HepG2 (cell line): ENCODE measurements at regions not wholly inside any gene's neighbourhood (a gene's known extent, or its start where the extent isn't known, plus 50 kb on each side); places are given as distances from the start of the nearest gene placed in this dataset.

Source experiments
- ATAC-seq: fragments of 200-7000 bp; cut with Tn5 transposase; 3 replicates; pipeline ENCODE4 v1.9.1; 2020; ENCODE audit warnings: mild to moderate bottlenecking, moderate library complexity
- BruUV-seq: library from RNA; stranded (reverse); fragments of 400-500 nt; replicated peaks from 2 replicates; lab custom pipeline; 2021; lab: Mats Ljungman, UMichigan
- CTCF ChIA-PET: fragments of 300-600 bp; formaldehyde crosslinking; extraction: SDS; loops from one replicate; lab custom pipeline; 2021; ENCODE audit warnings: low total read pairs, inconsistent platforms, low intra/inter-chr PET ratio; lab: Yijun Ruan, JAX
- POLR2A ChIA-PET: fragments of 350-600 bp; sonication (Branson Sonifier 250); formaldehyde crosslinking; loops from one replicate; lab custom pipeline; 2020; ENCODE audit warnings: antibody characterized with exemption, inconsistent platforms; lab: Yijun Ruan, JAX
- DNase-seq: peaks from one replicate; pipeline ENCODE4 v3.0.0-alpha.2; 2015; ENCODE audit warnings: low spot score
- FAIRE-seq: peaks from 3 replicates; lab custom pipeline; 2011; peaks lifted over from hg19 to GRCh38; lab: Jason Lieb, UNC
- H2AFZ ChIP-seq: one replicate; pipeline ENCODE4 v1.6.1; 2011; ENCODE audit warnings: low read length, inconsistent platforms
- H3K27ac ChIP-seq: fragments of 300-600 bp; 3 replicates; pipeline ENCODE4 v1.8.0; 2011; ENCODE audit warnings: mixed run types, mild to moderate bottlenecking, mixed read lengths, low read length, inconsistent platforms; ENCODE audit not compliant: insufficient read depth; ENCODE audit errors: extremely low read length
- H3K27me3 ChIP-seq, 2 experiments: fragments of 200-600 bp in 1 of 2; 2 replicates in 1 of 2; 3 replicates in 1 of 2; pipeline versions ENCODE4 v1.6.0 to v1.8.0; 2011; ENCODE audit warnings: low read length in 2 of 2, mild to moderate bottlenecking in 2 of 2, moderate library complexity in 2 of 2, inconsistent platforms in 1 of 2; ENCODE audit not compliant: insufficient read depth in 2 of 2, control insufficient read depth in 1 of 2
- H3K36me3 ChIP-seq, 2 experiments: fragments of 200-600 bp in 1 of 2; replicated peaks in 1 of 2; 2 replicates in 1 of 2; 3 replicates in 1 of 2; pipeline versions ENCODE4 v1.5.1 to v1.8.0; 2011; ENCODE audit warnings: low read length in 2 of 2, inconsistent platforms in 1 of 2; ENCODE audit not compliant: insufficient read depth in 2 of 2, control insufficient read depth in 1 of 2
- H3K4me1 ChIP-seq: 2 replicates; pipeline ENCODE4 v1.5.1; 2012; ENCODE audit warnings: low read length, inconsistent platforms; ENCODE audit not compliant: insufficient read depth
- H3K4me2 ChIP-seq: 2 replicates; pipeline ENCODE4 v1.6.0; 2011; ENCODE audit warnings: low read depth, low read length, inconsistent platforms
- H3K4me3 ChIP-seq, 3 experiments: fragments of 200-600 bp in 1 of 3; sonication (generic), shearing (Covaris generic) in 1 of 3; replicated peaks in 1 of 3; 2 replicates each; pipeline ENCODE4 v1.5.1; 2011 to 2016; ENCODE audit warnings: low read length in 3 of 3, inconsistent platforms in 2 of 3, low read depth in 2 of 3, mild to moderate bottlenecking in 2 of 3, control low read depth in 1 of 3, mixed read lengths in 1 of 3; ENCODE audit not compliant: insufficient read depth in 1 of 3
- H3K79me2 ChIP-seq: one replicate; pipeline ENCODE4 v1.6.1; 2011; ENCODE audit warnings: low read length, inconsistent platforms; ENCODE audit not compliant: insufficient read depth
- H3K9ac ChIP-seq: 2 replicates; pipeline ENCODE4 v1.6.0; 2011; ENCODE audit warnings: mild to moderate bottlenecking, low read depth, low read length, inconsistent platforms; ENCODE audit not compliant: insufficient read depth
- H3K9me3 ChIP-seq: 2 replicates; pipeline ENCODE4 v1.5.1; 2012; ENCODE audit warnings: mild to moderate bottlenecking, low read length
- H4K20me1 ChIP-seq: 2 replicates; pipeline ENCODE4 v1.6.0; 2011; ENCODE audit warnings: inconsistent platforms, mild to moderate bottlenecking, low read length, moderate library complexity; ENCODE audit not compliant: insufficient read depth
- DBP ChIP-seq: sonication (generic); formaldehyde crosslinking; IDR thresholded peaks from 2 replicates; pipeline ENCODE4 v1.4.0; 2020; ENCODE audit warnings: missing genetic modification reagents; ENCODE audit errors: not compliant biosample characterization
- NFKB2 ChIP-seq: sonication (generic); formaldehyde crosslinking; IDR thresholded peaks from 2 replicates; pipeline ENCODE4 v1.4.0; 2020; ENCODE audit warnings: missing genetic modification reagents, borderline replicate concordance
- NR1H2 ChIP-seq: sonication (generic); formaldehyde crosslinking; IDR thresholded peaks from 2 replicates; pipeline ENCODE4 v1.8.1; 2022; ENCODE audit warnings: low read depth, missing genetic modification reagents, borderline replicate concordance
- SOX6 ChIP-seq, 2 experiments: fragments of 450-650 bp in 1 of 2; sonication (generic) in 1 of 2; formaldehyde crosslinking in 1 of 2; IDR thresholded peaks; 2 replicates each; pipeline versions ENCODE4 v1.4.0 to v1.6.1; 2017 to 2020; ENCODE audit warnings: antibody characterized with exemption in 1 of 2, mild to moderate bottlenecking in 1 of 2, missing genetic modification reagents in 1 of 2
- THRA ChIP-seq: sonication (generic); formaldehyde crosslinking; IDR thresholded peaks from 2 replicates; pipeline ENCODE4 v1.4.0; 2020; ENCODE audit warnings: missing genetic modification reagents, borderline replicate concordance
- ZFP36 ChIP-seq: fragments of 150-350 bp; IDR thresholded peaks from 2 replicates; pipeline ENCODE4 v1.6.1; 2018; ENCODE audit warnings: borderline replicate concordance, low read length, low read depth; ENCODE audit not compliant: partially characterized antibody
- ZNF121 ChIP-seq: sonication (generic); formaldehyde crosslinking; IDR thresholded peaks from 2 replicates; pipeline ENCODE4 v1.5.0; 2020; ENCODE audit warnings: mild to moderate bottlenecking, missing genetic modification reagents
- ZNF34 ChIP-seq: sonication (generic); formaldehyde crosslinking; IDR thresholded peaks from 2 replicates; pipeline ENCODE4 v1.4.0; 2020; ENCODE audit warnings: mild to moderate bottlenecking, missing genetic modification reagents, borderline replicate concordance
- ZNF564 ChIP-seq: sonication (generic); formaldehyde crosslinking; IDR thresholded peaks from 2 replicates; pipeline ENCODE4 v1.8.1; 2023; ENCODE audit warnings: mild to moderate bottlenecking, missing genetic modification reagents
- ZNF572 ChIP-seq: sonication (generic); formaldehyde crosslinking; IDR thresholded peaks from 2 replicates; pipeline ENCODE4 v1.5.1; 2020; ENCODE audit warnings: mild to moderate bottlenecking, missing genetic modification reagents
- WGBS: methylation state at CpG from one replicate; pipeline ENCODE4 v1.1.6; 2017; ENCODE audit warnings: low lambda C conversion rate; 5-methylcytosine and 5-hydroxymethylcytosine counted together
- in situ Hi-C: cut with HindIII; loops from 2 replicates; pipeline ENCODE4 v1.10.0; 2017; ENCODE audit warnings: low pct_unique_long_range_greater_than_20kb; ENCODE audit not compliant: extremely low pct_ligation_motif_present
- intact Hi-C: fragments of 100-400 bp; cut with micrococcal nuclease; formaldehyde crosslinking; loops from one replicate; pipeline ENCODE4 v1.10.0; 2022; ENCODE audit not compliant: unreplicated experiment

GRCh38 chr13:27004866-27005265 lies 166.7 kb downstream of the USP12 start:
- no peaks in the 10 kb centered on the region for H3K9me3 ChIP-seq
- no peak overlapping the region for H3K27ac ChIP-seq
- 24% methylated on average over 4 of the region's 5 CpGs for WGBS
- no peak overlapping the region for H3K4me3 ChIP-seq
- peaks cover 27% of the 10 kb centered on the region for H3K4me1 ChIP-seq
- H3K36me3 ChIP-seq = no peaks in the 10 kb centered on the region
- no peak overlapping the region for H3K9ac ChIP-seq
- H3K27me3 ChIP-seq = peaks cover 3 to 62% of the 10 kb centered on the region in 2 experiments; a peak in 4 of 5 replicates
- FAIRE-seq (no peak), DNase-seq (no peak), ATAC-seq (no peak)
- POLR2A ChIA-PET = no interaction called here
- CTCF ChIA-PET = no interaction called here
- no TSS peak for BruUV-seq
- H3K79me2 ChIP-seq = no peaks in the 10 kb centered on the region
- TF ChIP-seq ZNF121 (CRISPR knock-in tag) (no peak), ZNF572 (no peak), SOX6 (IDR thresholded peaks at IDR 0.05) (no peak), SOX6 (CRISPR knock-in tag; IDR thresholded peaks at IDR 0.05) (no peak), ZNF564 (CRISPR knock-in tag) (no peak), ZFP36 (no peak), ZNF34 (CRISPR knock-in tag) (no peak), NFKB2 (CRISPR knock-in tag) (no peak), THRA (no peak), NR1H2 (no peak), DBP (no peak)
- in situ Hi-C loops (no loop called here), intact Hi-C loops (no loop called here)
- H4K20me1 ChIP-seq = no peaks in the 10 kb centered on the region
- H3K4me2 ChIP-seq = no peak overlapping the region
- H2AFZ ChIP-seq = no peak overlapping the region
